Activated CD8-positive, alpha-beta T cell treated with anti-CD3 and anti-CD28 coated beads, Interleukin-2, amount 10 ng/mL, durations not matched to agents 7 days and 5 days (primary cell): ENCODE measurements at regions not wholly inside any gene's neighbourhood (a gene's known extent, or its start where the extent isn't known, plus 50 kb on each side); places are given as distances from the start of the nearest gene placed in this dataset.
"Not testable (repeated sequence)": the region's sequence is repeated elsewhere in the genome, so short reads cannot be mapped to it uniquely, and the experiment has no call there.

Experiments
- ATAC-seq: fragments of 150-1000 bp; cut with Tn5 transposase; one replicate; pipeline ENCODE4 v1.10.0; 2021; ENCODE audit warnings: moderate library complexity
- CTCF ChIA-PET: fragments of 350-600 bp; sonication (Branson Sonifier 250); formaldehyde crosslinking; loops from one replicate; lab custom pipeline; 2021; ENCODE audit warnings: antibody characterized with exemption; lab: Charles Lee
- POLR2A ChIA-PET: fragments of 350-600 bp; sonication (Branson Sonifier 250); formaldehyde crosslinking; loops from one replicate; lab custom pipeline; 2021; ENCODE audit warnings: antibody characterized with exemption; lab: Charles Lee
- DNase-seq: peaks from one replicate; pipeline ENCODE4 v3.0.0-alpha.2; 2020
- H3K27ac Mint-ChIP-seq: one replicate; pipeline ENCODE4 v1.8.0; 2021; ENCODE audit warnings: mild to moderate bottlenecking, mixed read lengths
- H3K27me3 Mint-ChIP-seq: one replicate; pipeline ENCODE4 v1.8.0; 2021; ENCODE audit warnings: low read depth, mixed read lengths
- H3K36me3 Mint-ChIP-seq: one replicate; pipeline ENCODE4 v1.8.0; 2021; ENCODE audit warnings: low read depth, mixed read lengths
- H3K4me1 Mint-ChIP-seq: one replicate; pipeline ENCODE4 v1.8.0; 2021; ENCODE audit warnings: low read depth, mixed read lengths
- H3K4me3 Mint-ChIP-seq: one replicate; pipeline ENCODE4 v1.8.0; 2021; ENCODE audit warnings: mild to moderate bottlenecking, mixed read lengths
- H3K9me3 Mint-ChIP-seq: one replicate; pipeline ENCODE4 v1.8.0; 2022; ENCODE audit warnings: mixed read lengths; ENCODE audit not compliant: insufficient read depth

GRCh38 chr16:72467157-72467759 lies 295.3 kb upstream of the PMFBP1 start:
- Mint-ChIP-seq H3K27me3 (no peaks in the 10 kb centered on the region), H3K9me3 (no peaks in the 10 kb centered on the region), H3K4me3 (no peak overlapping the region), H3K36me3 (no peaks in the 10 kb centered on the region), H3K27ac (no peak overlapping the region), H3K4me1 (no peaks in the 10 kb centered on the region)
- ATAC-seq (no peak), DNase-seq (peak; percentile 27)
- ChIA-PET CTCF (interaction anchor here (0.6 to 3.0 kb wide), 8 partner anchors 35 to 401 kb away, joined by 3 to 20 read pairs (median 4); no protein-coding TSS in a partner anchor), POLR2A (no interaction called here)

- H3K4me1 Mint-ChIP-seq = no peaks in the 10 kb centered on the region
- DNase-seq (no peak), ATAC-seq (no peak)
- POLR2A ChIA-PET = no interaction called here
- H3K27me3 Mint-ChIP-seq = no peaks in the 10 kb centered on the region
- H3K36me3 Mint-ChIP-seq = no peaks in the 10 kb centered on the region
- CTCF ChIA-PET = interaction anchor here (1.0 to 1.2 kb wide), 2 partner anchors 65 to 392 kb away, joined by 3 read pairs; no protein-coding TSS in a partner anchor
- no peaks in the 10 kb centered on the region for H3K9me3 Mint-ChIP-seq
- no peak overlapping the region for H3K27ac Mint-ChIP-seq
- H3K4me3 Mint-ChIP-seq = no peak overlapping the region
Observed at GRCh38 chr16:72464597-72465368, 292.8 kb upstream of the PMFBP1 start.

DNA sequence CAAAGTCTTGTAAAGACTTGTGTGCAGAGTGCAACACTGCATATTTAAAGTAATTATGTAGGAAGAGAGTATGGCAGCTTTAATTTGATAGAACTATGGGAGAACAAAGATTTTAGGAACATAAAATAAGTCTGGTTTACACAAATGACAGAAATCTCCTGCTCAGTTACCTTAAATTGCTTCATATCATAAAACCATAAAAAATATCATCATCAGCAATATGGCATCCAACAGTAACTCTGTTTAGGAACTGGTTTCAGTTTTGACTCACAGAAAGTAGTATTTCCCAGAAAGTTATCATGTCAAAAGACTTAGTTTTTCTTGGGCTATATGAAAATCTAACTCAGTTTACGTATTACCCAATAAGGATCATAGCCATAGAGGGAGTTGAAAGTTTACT lies 292.1 kb upstream of the PMFBP1 start:
- POLR2A ChIA-PET = no interaction called here
- no peak overlapping the region for H3K27ac Mint-ChIP-seq
- H3K9me3 Mint-ChIP-seq = no peaks in the 10 kb centered on the region
- no peak overlapping the region for H3K4me3 Mint-ChIP-seq
- no peaks in the 10 kb centered on the region for H3K4me1 Mint-ChIP-seq
- no peak for DNase-seq
- no peak for ATAC-seq
- H3K36me3 Mint-ChIP-seq = no peaks in the 10 kb centered on the region
- CTCF ChIA-PET = interaction anchor here (1.0 to 1.2 kb wide), 2 partner anchors 64 to 393 kb away, joined by 3 read pairs; no protein-coding TSS in a partner anchor
- no peaks in the 10 kb centered on the region for H3K27me3 Mint-ChIP-seq

GRCh38 chr16:72458035-72458434 lies 286.1 kb upstream of the PMFBP1 start:
- ChIA-PET CTCF (interaction anchor here (0.5 kb wide), 1 partner anchor 284 kb away, joined by 3 read pairs; no protein-coding TSS in a partner anchor), POLR2A (no interaction called here)
- peaks cover 18% of the 10 kb centered on the region for H3K9me3 Mint-ChIP-seq
- ATAC-seq (no peak), DNase-seq (no peak)
- H3K36me3 Mint-ChIP-seq = peaks cover 6% of the 10 kb centered on the region
- H3K27ac Mint-ChIP-seq = no peak overlapping the region
- H3K4me1 Mint-ChIP-seq = no peaks in the 10 kb centered on the region
- no peak overlapping the region for H3K4me3 Mint-ChIP-seq
- H3K27me3 Mint-ChIP-seq = no peaks in the 10 kb centered on the region

- CTCF ChIA-PET = no interaction called here
- Mint-ChIP-seq H3K4me1 (no peaks in the 10 kb centered on the region), H3K27ac (no peak overlapping the region), H3K9me3 (peaks cover 18% of the 10 kb centered on the region), H3K27me3 (no peaks in the 10 kb centered on the region), H3K4me3 (no peak overlapping the region), H3K36me3 (peaks cover 6% of the 10 kb centered on the region)
- POLR2A ChIA-PET = no interaction called here
- DNase-seq = no peak
- no peak for ATAC-seq
Observed at GRCh38 chr16:72457243-72457940, 285.4 kb upstream of the PMFBP1 start.

DNA sequence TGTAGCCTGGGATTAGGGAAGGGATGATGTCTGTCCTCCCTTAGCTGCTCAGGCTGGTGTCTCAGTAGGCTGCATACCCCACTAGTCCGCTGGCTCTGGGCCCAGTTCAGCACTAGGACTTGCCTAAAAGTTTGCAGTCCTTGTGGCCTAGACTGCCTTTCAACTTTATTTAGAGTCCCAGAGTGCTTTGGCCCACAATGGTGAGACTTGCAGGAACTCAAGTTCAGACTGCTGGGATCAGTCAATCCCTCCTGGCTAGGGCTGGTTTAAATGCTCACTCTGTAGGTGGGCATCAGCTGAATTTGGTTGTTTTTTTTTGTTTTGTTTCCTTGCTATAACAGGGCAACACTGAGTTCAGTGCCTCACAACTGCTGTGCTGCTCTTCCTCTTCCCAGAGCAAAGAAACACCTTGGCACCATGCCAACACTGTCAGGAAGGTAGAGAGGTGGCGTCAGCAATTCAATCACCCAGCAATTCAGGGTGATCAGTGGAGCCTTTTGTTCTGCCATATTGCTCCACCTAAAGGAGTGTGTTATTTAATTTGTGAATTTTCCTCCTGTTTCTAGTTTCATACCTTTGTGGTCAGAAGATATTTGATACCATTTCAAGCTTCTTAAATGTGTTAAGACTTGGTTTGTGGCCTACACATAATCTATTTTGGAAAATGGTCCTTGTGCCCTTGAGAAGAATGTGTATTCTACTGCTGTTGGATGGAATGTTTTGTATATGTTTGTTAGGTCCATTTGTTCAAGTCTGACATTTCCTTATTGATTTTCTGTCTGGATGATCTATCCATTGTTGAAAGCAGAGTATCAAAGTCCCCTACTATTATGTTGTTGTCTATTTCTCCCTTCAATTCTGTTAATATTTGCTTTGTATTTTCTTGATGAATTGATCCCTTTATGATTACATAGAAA lies 284.0 kb upstream of the PMFBP1 start:
- H3K4me1 Mint-ChIP-seq = no peaks in the 10 kb centered on the region
- ATAC-seq (no peak), DNase-seq (no peak)
- CTCF ChIA-PET = no interaction called here
- H3K36me3 Mint-ChIP-seq = peaks cover 6% of the 10 kb centered on the region
- no peak overlapping the region for H3K27ac Mint-ChIP-seq
- H3K27me3 Mint-ChIP-seq = no peaks in the 10 kb centered on the region
- no peak overlapping the region for H3K4me3 Mint-ChIP-seq
- POLR2A ChIA-PET = no interaction called here
- peaks cover 18% of the 10 kb centered on the region for H3K9me3 Mint-ChIP-seq

DNA sequence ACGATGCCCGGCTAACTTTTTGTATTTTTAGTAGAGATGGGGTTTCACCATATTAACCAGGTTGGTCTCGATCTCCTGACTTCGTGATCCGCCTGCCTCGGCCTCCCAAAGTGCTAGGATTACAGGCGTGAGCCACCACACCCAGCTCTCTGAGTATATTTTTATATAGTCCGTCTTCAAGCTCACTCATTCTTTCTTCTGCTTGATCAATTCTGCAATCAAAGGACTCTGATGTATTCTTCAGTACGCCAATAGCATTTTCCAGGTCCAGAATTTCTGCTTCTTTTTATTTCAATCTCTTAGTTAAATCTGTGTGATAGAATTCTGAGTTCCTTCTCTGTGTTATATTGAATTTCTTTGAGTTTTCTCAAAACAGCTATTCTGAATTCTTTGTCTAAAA lies 281.9 kb upstream of the PMFBP1 start:
- H3K4me1 Mint-ChIP-seq, ATAC-seq, CTCF ChIA-PET, H3K4me3 Mint-ChIP-seq, POLR2A ChIA-PET, H3K27ac Mint-ChIP-seq, DNase-seq, H3K36me3 Mint-ChIP-seq, H3K27me3 Mint-ChIP-seq: not testable (repeated sequence)
- peaks cover 21% of the 10 kb centered on the region for H3K9me3 Mint-ChIP-seq

- POLR2A ChIA-PET = no interaction called here
- CTCF ChIA-PET = no interaction called here
- peaks cover 4% of the 10 kb centered on the region for H3K9me3 Mint-ChIP-seq
- no peak overlapping the region for H3K27ac Mint-ChIP-seq
- H3K27me3 Mint-ChIP-seq = no peaks in the 10 kb centered on the region
- no peaks in the 10 kb centered on the region for H3K36me3 Mint-ChIP-seq
- no peak overlapping the region for H3K4me3 Mint-ChIP-seq
- DNase-seq = no peak
- no peak for ATAC-seq
- no peaks in the 10 kb centered on the region for H3K4me1 Mint-ChIP-seq
Observed at GRCh38 chr16:72444696-72445095, 272.7 kb upstream of the PMFBP1 start.

GRCh38 chr16:72443809-72444208 lies 271.9 kb upstream of the PMFBP1 start:
- no peaks in the 10 kb centered on the region for H3K9me3 Mint-ChIP-seq
- ChIA-PET CTCF (no interaction called here), POLR2A (no interaction called here)
- H3K27me3 Mint-ChIP-seq = no peaks in the 10 kb centered on the region
- no peak overlapping the region for H3K27ac Mint-ChIP-seq
- no peak for DNase-seq
- H3K36me3 Mint-ChIP-seq = no peaks in the 10 kb centered on the region
- ATAC-seq = no peak
- H3K4me1 Mint-ChIP-seq = no peaks in the 10 kb centered on the region
- H3K4me3 Mint-ChIP-seq = no peak overlapping the region

- Mint-ChIP-seq H3K27ac (no peak overlapping the region), H3K4me3 (no peak overlapping the region), H3K9me3 (no peaks in the 10 kb centered on the region), H3K4me1 (no peaks in the 10 kb centered on the region), H3K27me3 (no peaks in the 10 kb centered on the region), H3K36me3 (no peaks in the 10 kb centered on the region)
- POLR2A ChIA-PET = no interaction called here
- DNase-seq = no peak
- CTCF ChIA-PET = interaction anchor here (0.6 kb wide), 1 partner anchor 829 kb away, joined by 3 read pairs; no protein-coding TSS in a partner anchor
- ATAC-seq = no peak
Observed at GRCh38 chr16:72442385-72443158, 270.6 kb upstream of the PMFBP1 start.

DNA sequence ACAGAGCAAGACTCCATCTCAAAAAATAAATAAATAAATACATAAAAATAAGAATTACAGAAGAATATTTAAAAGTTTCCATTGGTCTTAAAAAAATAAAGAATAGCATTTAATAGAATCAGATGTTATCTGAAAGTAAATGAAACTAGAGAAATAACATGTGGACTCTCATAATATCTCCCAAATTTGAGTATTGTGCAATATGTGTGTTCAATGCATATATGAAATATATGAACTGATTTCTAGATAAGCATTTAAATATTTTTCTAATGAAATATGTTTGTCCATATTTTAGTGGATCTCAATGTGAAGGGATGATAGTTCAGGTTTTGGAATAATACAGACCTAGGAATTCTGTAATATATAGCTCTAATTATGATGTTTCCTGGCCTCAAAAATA lies 265.9 kb upstream of the PMFBP1 start:
- CTCF ChIA-PET = interaction anchor here (1.3 kb wide), 1 partner anchor 38 kb away, joined by 3 read pairs; no protein-coding TSS in a partner anchor
- H3K27ac Mint-ChIP-seq = no peak overlapping the region
- no peaks in the 10 kb centered on the region for H3K4me1 Mint-ChIP-seq
- H3K9me3 Mint-ChIP-seq = peaks cover 21% of the 10 kb centered on the region
- H3K4me3 Mint-ChIP-seq = no peak overlapping the region
- peaks cover 2% of the 10 kb centered on the region for H3K36me3 Mint-ChIP-seq
- ATAC-seq (no peak), DNase-seq (no peak)
- POLR2A ChIA-PET = no interaction called here
- H3K27me3 Mint-ChIP-seq = no peaks in the 10 kb centered on the region
